ENCODE measurements at regions not wholly inside any gene's neighbourhood (a gene's known extent, or its start where the extent isn't known, plus 50 kb on each side); places are given as distances from the start of the nearest gene placed in this dataset.

DNA sequence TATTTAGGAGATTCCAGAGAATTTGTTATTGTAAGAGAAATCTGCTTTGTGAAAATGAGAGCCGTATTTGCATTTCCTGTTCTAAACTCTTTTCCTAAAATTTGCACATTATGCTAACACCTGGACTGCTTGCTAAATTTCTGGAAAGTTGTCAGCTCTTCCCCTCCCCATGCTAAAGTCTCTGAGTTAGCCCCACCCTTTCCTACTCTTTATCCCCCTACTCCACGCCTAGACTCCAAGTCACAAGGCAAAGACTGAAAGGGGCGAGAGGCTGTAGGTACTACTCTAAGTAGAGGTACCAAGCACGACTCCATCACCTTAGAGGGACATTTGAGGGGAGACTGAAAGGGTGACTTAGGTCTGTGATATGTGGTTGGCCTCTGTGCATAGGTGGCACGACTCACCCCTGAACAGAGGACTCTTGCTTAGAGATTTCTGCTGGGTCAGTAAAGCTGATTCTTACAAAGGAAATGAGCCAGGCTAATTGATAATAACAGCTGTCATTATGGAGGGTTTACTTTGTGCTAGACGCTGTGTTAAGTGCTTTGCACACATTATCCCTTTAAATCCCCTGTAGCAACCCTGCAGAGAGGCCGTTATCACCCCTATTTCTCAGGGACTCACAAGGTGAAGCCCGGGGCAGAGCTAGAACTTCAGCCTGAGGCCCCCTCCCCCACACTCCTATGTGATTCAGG, 373.5 kb downstream of the EN1 start:
- no peak for DNase-seq (ENCODE audit: low read depth, low spot score)

DNA sequence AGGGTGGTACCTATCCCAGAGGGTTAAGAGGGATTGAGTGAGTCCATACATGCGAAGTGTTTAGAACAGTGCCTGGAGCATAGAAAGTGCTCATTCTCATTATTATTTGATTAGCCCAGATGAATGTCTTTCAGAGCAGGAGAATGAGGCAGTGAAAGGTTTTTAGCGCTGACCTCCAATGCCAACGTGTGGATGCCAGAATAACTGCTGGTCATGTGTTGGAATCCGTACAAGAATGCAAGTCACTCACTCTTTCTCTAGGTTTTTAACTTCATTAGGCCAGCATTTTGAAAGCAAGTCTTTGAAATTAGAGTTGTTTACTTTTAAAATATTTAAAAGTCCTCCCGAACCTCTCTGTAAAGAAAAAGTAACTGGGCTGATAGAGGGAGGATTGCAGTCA, 374.2 kb downstream of the EN1 start:
- DNase-seq (ENCODE audit: low read depth, low spot score), result no peak

DNA sequence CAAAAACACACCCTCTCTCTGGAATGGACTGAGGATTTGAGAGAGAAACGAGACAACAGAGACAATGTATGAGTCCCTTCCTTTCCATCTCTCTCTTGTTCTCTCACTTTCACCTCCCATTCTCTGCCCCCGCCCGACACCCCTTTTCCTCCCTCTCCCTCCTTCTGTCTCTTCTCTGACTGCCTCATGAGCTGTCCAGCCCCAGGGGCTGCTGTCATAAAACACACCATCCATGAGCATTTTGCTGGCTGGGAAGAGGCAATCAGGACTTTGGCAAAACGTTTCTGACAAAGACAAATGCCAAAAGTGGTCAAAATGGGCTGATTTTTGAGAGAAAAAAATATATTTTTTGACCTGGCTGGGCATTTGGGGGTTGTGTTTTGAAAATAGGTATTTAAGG, 377.2 kb downstream of the EN1 start:
- DNase-seq (ENCODE audit: low read depth, low spot score), result no peak

DNA sequence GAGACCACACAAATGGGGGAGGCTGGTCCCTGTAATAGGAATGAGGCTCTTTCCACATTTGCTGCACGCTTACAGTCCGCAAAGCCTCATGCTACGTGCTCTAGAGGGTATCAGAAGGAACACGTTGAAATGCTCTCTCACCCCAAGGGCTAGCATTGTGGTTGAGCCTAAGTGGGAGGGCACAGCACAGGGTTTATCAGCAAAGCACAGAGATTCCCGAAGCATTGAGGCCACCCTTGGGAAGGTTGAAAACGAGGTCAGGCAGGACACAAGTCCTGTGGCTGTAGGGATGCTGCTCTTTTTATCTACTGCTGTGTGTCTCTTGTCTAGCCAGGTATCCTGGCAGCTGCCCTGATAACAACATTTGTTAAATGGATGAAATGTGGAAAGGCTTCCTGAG, 378.3 kb downstream of the EN1 start:
- DNase-seq (ENCODE audit: low read depth, low spot score), result no peak

DNA sequence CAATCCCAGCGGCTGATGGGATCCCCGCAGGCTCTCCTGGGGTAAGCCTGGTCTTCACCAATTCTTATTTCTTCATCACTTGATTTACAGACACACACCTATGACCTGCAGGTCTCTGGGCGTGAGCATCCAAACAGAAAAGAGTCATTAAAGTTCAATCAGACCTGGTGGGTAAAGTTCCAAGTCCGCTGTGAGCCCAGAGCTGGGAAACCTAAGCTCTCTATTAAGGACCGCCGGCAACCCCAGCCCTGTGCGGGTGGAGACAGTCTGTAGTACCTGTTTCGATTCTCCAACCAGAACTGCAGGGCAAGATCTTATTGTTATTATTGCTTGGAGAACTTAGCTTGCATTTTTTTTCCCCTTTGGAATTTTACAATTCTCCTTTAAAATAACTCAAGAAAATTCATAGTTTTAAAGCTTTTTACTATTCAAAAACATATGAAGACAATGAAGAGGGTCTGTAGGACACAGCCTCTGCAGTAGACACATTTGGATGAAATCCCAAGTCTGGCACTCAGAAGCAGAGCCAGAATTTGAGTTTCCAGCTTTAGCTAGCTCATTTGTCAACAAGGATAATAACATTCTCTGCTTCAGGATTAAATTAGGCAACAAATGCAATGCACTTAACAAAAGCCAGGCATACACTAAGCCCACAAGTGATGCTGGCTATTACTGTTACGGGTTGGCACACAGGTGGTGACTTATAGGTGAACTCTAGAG, 376.4 kb downstream of the INSIG2 start:
- no peak for DNase-seq (ENCODE audit: low read depth, low spot score)

DNA sequence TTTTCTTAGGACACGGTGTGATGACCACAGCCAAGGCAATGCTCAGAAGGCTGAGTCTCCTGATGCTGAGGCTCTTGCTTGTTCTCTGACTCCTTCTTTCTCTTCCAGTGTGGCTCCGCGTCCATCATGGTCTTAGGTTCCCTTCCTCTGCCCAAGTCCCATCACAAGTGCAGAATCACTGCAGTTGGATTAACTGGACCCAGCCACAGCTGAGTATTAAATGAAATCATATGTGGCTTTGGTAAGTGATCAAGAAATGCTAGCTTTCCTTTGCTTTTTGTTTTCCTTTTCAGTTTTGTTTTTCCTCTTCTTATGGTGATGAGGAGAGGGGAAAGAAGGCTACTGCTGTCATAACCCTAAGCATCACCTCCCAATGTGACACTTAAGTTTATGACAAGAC, 375.8 kb downstream of the INSIG2 start:
- no peak for DNase-seq (ENCODE audit: low read depth, low spot score)

DNA sequence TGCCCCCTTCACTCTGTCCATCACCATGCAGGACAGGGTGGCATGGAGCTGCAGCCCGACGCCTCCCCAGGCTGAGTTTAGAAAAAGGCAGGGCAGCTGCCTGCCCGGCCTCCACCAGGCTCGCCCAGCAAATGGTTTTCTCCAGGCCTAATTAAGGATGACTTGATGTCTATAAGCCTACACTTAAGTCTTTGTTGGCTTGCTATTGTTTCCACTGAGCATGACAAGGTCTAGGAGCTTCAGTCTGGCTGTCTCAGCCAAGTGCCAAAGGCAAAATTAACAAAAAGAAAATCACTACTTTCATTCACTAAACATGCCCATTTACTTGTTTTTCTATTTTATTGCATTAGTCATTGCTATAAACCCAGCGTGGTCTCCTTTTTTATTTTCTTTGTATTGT, 372.2 kb downstream of the INSIG2 start:
- no peak for DNase-seq (ENCODE audit: low read depth, low spot score)

DNA sequence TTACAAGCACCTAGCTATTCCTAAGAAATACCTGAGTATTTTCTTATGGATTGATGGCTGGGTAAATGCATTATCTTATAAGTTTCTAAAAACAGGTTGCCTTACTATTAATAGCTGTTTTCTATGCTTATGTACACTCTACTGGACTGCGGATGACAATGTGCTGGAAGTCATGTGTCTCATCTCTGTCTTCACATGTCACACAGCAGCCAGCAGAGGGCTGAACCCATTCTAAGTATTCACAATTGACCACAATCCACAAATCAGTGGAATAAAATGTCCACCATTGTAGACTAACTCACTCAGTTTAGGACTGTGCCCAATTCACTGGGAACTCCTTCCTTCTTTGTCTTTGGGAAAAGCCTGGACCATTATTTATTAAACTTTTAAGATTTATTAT, 371.2 kb downstream of the INSIG2 start:
- DNase-seq (ENCODE audit: low read depth, low spot score), result no peak

DNA sequence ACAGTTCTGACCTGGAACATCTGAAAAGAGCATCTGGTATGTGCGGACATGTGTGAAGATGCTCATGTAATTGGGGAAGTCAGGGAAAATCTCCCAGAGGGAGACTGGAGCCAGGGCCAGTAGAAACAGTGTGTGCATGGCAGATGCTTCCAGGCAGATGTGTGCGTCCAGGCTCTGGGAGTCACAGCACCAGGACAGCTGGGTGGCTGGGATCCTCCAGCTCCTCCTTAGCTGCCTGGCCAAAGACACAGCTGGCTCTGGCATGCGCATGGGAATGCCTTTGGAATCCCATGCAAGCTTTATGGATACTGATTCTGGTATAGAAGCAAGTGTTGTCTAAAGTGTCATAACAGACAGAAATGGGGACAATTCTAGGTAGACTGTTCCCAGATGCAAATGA, 369.7 kb downstream of the INSIG2 start:
- DNase-seq (ENCODE audit: low read depth, low spot score), result no peak

DNA sequence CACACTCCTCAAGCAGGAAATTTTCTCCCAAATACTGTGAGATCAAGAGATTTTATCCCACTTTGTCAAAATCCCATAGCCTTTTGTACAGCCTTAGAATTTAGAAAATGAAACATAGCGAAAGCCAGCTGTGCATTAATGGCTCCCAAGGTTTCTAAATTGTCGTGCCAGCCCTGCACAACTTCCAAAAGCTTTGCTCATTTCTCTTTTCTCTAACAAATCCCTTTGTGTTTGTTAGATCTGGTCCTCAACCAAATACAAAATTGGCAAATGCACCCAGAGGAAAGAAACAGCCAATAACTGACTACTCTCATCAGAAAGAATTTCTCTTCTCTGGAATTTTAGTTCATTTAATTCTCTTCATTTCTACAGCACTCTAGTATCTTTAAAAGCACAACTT, 361.1 kb downstream of the INSIG2 start:
- DNase-seq (ENCODE audit: low read depth, low spot score), result no peak

DNA sequence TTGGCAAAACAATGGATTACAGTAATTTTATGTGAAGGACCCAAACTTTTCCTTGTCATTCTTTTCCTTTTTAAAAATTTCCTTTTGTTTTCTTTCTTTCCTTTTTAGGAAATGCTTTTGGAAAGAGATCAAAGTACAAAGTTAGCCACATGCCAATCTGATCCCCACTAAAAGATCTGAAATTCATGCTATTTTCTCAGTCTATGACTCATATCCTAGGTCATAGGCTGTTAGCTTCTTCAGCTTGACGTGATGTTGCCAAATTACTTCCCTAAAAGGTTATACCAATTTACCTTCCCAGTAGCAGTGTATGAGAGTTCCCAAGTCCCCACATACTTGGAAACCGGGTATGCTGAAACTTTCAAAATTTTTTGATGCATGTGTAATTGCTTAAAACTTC, 355.3 kb downstream of the INSIG2 start:
- DNase-seq (ENCODE audit: low read depth, low spot score), result no peak

DNA sequence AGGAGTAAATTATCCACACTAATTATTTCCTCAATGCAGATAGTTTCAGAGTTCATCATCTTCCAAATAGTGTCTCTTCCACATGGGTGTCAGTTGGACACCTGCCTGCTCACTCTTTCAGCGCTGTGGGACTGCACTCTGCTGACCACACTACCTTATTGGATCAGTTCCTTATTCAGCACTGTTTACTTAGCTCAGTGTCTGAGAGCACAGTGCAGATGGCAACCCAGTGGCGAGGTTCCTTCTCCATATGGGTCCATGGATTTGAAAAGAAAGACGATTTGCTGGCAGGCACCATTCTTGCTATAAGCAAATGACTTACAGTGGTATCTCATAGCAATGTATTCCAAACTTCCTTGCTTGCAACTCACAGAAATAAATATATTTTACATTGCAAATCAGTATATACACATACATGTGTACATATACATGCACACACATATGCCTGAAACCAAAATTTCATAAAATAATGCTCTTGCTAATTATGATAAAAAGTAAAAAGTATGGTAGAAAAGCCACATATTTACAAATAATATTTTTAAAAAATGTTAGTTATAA, 354.8 kb downstream of the INSIG2 start:
- no peak for DNase-seq (ENCODE audit: low read depth, low spot score)

DNA sequence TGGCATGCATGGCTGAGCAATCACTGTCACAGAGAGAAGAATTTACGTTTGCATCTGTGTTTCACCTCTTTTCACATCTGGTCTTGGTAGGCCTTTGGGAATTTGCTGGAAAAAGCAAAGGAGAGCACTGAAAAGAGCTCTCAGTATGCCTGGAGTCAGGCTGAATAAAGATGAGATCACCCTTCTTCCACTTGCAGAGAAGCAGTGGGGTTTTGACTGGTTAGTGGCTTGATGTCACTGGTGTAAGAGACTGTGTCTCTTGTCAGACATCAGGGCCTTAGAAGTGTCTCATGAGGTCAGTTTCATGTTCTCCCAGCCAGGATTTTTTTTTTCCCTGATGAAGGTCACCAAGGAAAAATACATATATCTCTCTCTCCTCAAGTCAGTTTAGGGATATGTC, 353.8 kb downstream of the INSIG2 start:
- no peak for DNase-seq (ENCODE audit: low read depth, low spot score)

DNA sequence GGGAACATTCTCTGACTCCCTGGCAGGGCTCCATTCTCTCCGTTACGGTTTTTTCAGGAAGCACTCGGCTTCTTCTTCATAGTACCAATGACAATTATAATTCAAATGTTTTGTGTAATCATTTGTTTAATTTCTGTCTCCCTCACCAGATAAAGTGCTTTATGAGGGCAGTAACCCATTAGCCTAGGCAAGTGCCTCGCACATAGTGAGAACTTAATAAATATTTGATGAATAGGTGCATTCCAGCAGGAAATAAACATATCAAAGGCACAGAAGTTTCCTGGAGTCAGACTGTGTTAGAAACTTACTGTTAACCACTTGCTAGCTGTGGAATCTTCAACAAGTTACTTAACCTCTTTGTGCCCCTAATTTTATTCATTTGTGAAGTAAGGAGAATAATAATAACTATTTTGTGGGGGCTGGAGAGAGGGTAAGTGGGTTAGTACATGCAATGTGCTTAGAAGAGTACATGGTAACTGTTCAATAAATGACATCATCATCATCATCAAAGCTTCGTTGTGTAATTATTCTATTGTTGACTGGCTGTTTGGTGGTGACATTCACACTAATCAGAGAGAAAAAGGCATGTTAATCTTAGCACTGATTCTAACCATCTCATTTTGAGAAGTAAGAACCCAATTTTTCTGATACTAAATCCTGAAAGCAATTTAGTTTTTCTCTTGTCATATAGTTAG, 352.3 kb downstream of the INSIG2 start:
- DNase-seq (ENCODE audit: low read depth, low spot score), result no peak

DNA sequence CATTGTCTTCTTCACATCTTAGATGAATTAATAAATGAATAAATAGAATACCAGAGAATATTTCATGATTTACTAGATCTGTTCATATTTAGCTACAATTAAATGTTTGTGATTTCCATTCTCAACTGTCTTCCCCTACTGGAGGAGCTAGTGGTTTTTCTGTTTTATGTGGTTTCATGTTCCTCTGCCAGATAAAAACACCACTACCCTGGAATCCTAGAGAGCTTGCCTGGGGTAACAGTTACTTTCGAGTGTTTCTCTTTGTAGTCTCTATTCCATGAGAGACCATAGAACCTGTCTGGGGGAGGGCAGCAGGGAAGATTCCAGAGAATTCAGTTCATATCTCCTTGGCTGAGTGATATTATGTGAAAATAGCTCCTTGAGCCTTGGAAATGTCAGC, 349.2 kb downstream of the INSIG2 start:
- DNase-seq (ENCODE audit: low read depth, low spot score), result no peak

DNA sequence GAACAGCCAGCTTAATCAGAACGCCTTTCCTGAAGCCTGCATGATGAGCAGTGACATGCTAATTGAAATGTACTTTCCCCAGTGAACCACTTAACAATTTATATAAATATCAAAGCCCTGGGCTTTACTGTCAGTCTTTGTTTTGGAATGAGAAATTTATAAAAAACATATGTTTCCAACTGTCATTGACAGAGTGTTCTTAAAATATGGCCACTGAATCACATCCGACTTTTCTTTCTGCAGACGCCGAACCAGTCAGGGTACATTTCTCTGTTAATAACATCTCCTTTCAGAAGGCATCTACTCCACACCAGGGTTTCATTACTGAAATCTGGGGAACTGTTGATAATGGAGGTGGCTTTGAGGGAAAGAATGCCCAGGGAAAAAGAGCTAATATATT, 343.7 kb downstream of the INSIG2 start:
- no peak for DNase-seq (ENCODE audit: low read depth, low spot score)

DNA sequence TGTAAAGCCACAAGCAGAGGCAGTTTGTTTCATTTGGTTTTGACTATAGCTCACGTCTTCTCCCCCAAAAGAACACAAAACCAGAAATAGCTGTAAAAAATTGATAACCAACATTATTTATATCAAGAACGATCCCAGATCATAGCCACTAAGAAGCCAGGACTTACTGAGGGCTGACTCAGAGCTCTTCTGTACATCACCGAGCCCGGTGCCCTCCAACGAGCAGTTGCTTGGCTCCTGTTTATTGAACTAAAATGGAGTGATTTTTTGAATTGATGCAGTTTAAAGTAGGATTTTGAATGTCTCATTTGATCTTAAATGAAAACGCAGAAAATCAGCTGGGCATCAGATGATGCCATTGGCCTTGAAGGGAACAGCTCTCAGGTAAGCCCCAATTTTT, 343.3 kb downstream of the INSIG2 start:
- no peak for DNase-seq (ENCODE audit: low read depth, low spot score)

DNA sequence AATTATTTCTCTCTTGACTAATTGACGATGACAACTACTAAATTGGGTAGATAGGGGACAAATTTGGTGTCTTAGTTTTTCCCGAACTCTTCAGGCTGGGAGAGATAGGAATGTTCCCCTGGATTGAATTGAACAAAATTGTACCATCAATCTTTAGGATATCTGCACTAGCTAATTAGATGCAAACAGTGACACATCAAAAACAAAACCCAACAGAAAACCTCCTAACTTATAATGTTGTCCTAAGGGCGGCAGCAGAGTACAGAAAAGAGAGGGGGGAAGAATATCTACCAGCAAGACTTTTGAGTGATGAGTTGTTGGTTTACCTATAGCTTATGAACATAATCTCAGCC, 342.9 kb downstream of the INSIG2 start:
- DNase-seq (ENCODE audit: low read depth, low spot score), result no peak

DNA sequence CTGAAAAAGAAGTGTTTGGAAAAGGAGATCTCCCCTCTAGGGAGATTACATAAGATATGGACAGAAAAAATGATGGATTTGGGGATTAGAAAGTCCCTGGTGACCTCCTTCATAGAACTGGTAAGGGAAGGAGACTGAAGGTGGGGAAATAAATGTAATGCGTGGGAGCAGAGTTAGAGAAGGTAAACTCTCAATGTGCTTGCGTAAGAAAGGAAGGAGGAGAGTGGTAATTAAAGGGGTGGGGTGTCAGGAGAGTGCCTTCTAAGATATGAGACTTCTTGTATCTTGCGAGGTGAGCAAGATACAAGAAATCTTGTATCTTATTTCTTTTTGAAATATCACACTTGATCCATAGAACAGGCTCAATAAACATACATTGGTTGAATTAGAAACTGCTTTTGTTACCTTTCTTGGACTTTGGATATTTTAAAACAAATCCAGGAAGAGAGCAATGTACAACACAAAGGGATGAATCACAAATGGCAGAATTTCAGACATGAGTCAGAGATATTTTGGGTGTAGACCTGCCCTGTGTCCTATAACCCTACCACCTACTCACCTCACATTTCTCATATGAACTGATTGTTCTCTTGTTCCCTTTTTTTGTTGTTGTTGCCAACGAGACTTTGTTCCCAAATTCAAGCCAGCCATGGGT, 342.4 kb downstream of the INSIG2 start:
- DNase-seq (ENCODE audit: low read depth, low spot score), result no peak

DNA sequence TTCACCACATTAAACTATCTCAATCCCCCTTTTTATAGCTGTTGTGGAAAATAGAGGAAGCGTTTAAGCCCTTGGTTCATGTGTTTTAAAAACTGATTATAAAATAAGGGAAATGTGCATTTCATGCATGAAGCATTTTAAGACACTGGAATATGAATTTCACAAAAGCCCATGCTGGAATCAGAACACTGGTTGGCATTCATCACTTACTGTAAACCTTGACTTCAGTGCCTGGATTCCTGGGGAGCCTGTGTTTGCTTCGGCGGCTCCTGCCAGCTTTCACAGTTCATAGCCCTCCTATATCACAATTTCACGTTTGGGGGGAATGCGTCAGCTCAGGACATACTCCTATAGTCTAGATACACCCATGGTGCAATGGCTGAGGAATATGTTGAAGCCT, 336.9 kb downstream of the INSIG2 start:
- DNase-seq (ENCODE audit: low read depth, low spot score), result no peak

DNA sequence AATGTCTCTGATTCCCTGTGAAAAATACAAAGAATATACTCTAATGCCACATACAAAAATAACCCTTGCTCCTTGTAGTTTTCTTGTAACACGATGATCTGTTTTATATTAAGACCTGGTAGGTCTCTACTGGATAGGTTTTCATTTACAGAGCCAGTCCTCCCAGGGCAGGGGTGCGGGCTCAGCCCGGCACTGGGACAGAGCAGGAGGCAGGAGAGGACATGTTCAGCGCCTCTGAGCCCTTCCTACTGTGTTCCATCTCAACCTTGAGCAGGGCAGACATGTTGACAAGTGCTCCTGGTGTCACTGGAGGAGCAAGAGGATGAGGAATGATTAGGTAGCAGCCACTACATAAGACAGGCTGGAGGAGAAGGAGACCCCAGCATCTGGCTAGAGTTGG, 335.5 kb downstream of the INSIG2 start:
- no peak for DNase-seq (ENCODE audit: low read depth, low spot score)

DNA sequence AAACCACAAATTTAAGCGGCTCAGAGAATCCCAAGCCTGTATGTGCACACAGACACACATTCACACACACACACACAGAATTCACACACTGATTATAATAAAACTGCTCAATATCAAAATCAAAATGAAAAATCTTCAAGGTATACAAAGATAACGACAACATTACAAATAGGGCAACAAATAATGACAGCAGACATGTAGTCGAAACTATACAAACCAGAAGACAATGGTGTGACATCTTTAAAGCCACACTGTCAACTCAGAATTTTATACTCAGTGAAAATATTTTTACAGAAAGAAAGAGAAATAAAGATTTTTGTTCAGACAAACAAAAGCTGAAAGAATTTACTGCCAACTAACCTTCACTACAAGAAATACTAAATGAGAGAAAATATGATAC, 333.4 kb downstream of the INSIG2 start:
- DNase-seq (ENCODE audit: low read depth, low spot score), result no peak

All from activated CD4-positive, CD25-positive, alpha-beta regulatory T cell treated with anti-CD3 and anti-CD28 coated beads, Interleukin-2, amount 50 U/mL, for 16 hours (primary cell).